ENCODE measurements at regions not wholly inside any gene's neighbourhood (a gene's known extent, or its start where the extent isn't known, plus 50 kb on each side); places are given as distances from the start of the nearest gene placed in this dataset.

DNA sequence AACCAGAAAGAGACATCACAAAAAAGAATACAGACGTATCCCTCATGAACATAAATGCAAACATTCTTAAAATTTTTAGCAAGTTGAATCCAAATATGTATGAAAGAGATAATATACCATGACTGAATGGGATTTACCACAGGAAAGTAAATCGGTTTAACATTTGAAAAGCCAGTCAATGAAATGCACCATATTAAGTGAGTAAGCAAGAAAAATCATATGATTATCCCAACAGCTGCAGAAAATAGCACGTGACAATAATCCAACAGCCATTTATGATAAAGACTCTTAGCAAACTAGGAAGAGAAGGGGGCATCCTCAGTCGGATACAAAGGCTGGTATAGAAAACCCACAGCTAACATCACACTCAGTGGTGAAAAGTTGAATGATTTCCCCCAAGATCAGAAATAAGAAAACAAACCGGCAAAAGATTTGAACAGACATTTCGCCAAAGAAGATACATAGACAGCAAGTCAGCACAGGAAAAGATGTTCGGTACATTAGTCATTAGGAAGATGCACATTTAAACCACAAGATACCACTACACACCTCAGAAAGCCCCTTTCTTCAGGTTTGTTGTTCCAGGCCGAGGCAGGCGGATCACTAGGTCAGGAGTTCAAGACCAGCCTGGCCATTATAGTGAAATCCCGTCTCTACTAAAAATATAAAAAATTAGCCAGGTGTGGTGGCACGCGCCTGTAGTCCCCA, 144.3 kb downstream of the INHBB start:
- H3K4me3 ChIP-seq (ENCODE audit: low read depth, low read length) = no peak overlapping the region

DNA sequence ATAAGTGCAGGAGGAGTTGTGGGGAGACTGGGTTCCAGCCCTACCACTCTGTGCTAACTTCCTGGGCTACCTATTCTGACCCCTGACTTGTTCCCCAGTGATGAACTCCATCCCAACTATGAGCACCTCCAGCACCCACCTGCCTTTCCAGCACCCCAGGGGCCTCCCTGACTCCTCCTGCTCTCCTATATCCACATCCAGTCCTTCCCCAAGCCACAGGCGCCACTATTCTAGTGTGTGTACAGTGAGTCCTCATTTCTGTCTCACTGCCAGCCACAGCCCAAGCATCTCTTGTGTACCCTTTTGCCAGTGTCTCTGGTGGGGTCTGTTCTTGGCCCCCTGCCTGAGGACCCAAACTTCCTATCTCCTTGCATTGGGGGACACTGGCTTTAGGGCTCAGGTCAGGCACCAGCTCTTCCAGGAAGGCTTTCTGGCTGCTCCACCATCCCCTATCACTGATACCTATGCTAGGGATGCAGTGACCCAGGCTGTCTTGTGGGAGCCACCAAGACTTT, 145.2 kb downstream of the INHBB start:
- Histone ChIP-seq H3K36me3 (replicated peaks) (no peaks in the 10 kb centered on the region), H3K27ac (no peak overlapping the region), H3K27me3 (replicated peaks) (peaks cover 4% of the 10 kb centered on the region), H3K4me3 (ENCODE audit: low read depth, low read length) (no peak overlapping the region)
- in situ Hi-C loops (cut with HindIII; ENCODE audit: low pct_ligation_motif_present, low sequenced_read_pairs) = no loop called here
- TF ChIP-seq, protein P1, sequence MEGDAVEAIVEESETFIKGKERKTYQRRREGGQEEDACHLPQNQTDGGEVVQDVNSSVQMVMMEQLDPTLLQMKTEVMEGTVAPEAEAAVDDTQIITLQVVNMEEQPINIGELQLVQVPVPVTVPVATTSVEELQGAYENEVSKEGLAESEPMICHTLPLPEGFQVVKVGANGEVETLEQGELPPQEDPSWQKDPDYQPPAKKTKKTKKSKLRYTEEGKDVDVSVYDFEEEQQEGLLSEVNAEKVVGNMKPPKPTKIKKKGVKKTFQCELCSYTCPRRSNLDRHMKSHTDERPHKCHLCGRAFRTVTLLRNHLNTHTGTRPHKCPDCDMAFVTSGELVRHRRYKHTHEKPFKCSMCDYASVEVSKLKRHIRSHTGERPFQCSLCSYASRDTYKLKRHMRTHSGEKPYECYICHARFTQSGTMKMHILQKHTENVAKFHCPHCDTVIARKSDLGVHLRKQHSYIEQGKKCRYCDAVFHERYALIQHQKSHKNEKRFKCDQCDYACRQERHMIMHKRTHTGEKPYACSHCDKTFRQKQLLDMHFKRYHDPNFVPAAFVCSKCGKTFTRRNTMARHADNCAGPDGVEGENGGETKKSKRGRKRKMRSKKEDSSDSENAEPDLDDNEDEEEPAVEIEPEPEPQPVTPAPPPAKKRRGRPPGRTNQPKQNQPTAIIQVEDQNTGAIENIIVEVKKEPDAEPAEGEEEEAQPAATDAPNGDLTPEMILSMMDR (IDR thresholded peaks at IDR 0.05; ENCODE audit: low read depth, low read length, missing control alignments) = no peak
- no peak for DNase-seq

More for the DNA sequence above, 144.3 kb downstream of the INHBB start:
- in situ Hi-C loops (cut with HindIII; ENCODE audit: low pct_ligation_motif_present, low sequenced_read_pairs) = no loop called here
- DNase-seq = no peak
- TF ChIP-seq, protein P1 (IDR thresholded peaks at IDR 0.05; ENCODE audit: low read depth, low read length, missing control alignments) = no peak
- Histone ChIP-seq H3K36me3 (replicated peaks) (no peaks in the 10 kb centered on the region), H3K27me3 (replicated peaks) (peaks cover 4% of the 10 kb centered on the region), H3K27ac (no peak overlapping the region)

- TF ChIP-seq, protein P1 (IDR thresholded peaks at IDR 0.05; ENCODE audit: low read depth, low read length, missing control alignments) = no peak
- Histone ChIP-seq H3K27ac (no peak overlapping the region), H3K27me3 (replicated peaks) (peaks cover 4% of the 10 kb centered on the region), H3K36me3 (replicated peaks) (no peaks in the 10 kb centered on the region), H3K4me3 (ENCODE audit: low read depth, low read length) (no peak overlapping the region)
- in situ Hi-C loops (cut with HindIII; ENCODE audit: low pct_ligation_motif_present, low sequenced_read_pairs) = no loop called here
- no peak for DNase-seq
Measured at GRCh38 chr2:120493231-120493630, 147.3 kb downstream of the INHBB start.

GRCh38 chr2:120494446-120494845, 148.5 kb downstream of the INHBB start:
- no peak for DNase-seq
- Histone ChIP-seq H3K27ac (no peak overlapping the region), H3K27me3 (replicated peaks) (peaks cover under 1% of the 10 kb centered on the region), H3K4me3 (ENCODE audit: low read depth, low read length) (no peak overlapping the region), H3K36me3 (replicated peaks) (no peaks in the 10 kb centered on the region)
- in situ Hi-C loops (cut with HindIII; ENCODE audit: low pct_ligation_motif_present, low sequenced_read_pairs) = no loop called here
- TF ChIP-seq, protein P1 (IDR thresholded peaks at IDR 0.05; ENCODE audit: low read depth, low read length, missing control alignments) = no peak

GRCh38 chr2:120495586-120495985, 149.7 kb downstream of the INHBB start:
- H3K4me3 ChIP-seq (ENCODE audit: low read depth, low read length) = no peak overlapping the region
- H3K27me3 ChIP-seq (replicated peaks) = no peaks in the 10 kb centered on the region
- no peak for DNase-seq
- TF ChIP-seq, protein P1 (IDR thresholded peaks at IDR 0.05; ENCODE audit: low read depth, low read length, missing control alignments) = no peak
- in situ Hi-C loops (cut with HindIII; ENCODE audit: low pct_ligation_motif_present, low sequenced_read_pairs) = no loop called here
- H3K27ac ChIP-seq = no peak overlapping the region
- H3K36me3 ChIP-seq (replicated peaks) = no peaks in the 10 kb centered on the region

DNA sequence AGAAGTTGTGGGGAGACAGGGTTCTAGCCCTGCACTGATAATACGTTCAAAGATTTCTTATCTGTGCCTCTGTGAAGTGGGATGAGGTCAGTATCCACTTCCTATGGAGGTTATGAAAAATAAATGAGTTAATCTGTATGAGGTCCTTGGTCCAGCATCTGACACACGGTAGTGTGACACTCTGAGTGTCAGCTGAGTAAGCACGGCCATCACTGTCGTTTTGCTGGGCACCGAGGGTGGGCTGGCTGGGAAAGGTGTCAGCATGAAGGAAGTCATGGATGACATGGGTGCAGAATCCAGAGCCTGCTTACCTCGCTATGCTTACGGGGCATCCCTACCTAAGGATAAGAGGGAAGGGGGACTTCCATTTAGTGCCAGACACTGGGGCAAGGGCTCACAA, 150.3 kb downstream of the INHBB start:
- H3K36me3 ChIP-seq (replicated peaks) = no peaks in the 10 kb centered on the region
- no peak for DNase-seq
- H3K27me3 ChIP-seq (replicated peaks) = peaks cover 2% of the 10 kb centered on the region
- no peak overlapping the region for H3K4me3 ChIP-seq (ENCODE audit: low read depth, low read length)
- H3K27ac ChIP-seq = no peak overlapping the region
- in situ Hi-C loops (cut with HindIII; ENCODE audit: low pct_ligation_motif_present, low sequenced_read_pairs) = no loop called here
- TF ChIP-seq, protein P1 (IDR thresholded peaks at IDR 0.05; ENCODE audit: low read depth, low read length, missing control alignments) = no peak
